Natural killer cell treated with Interleukin-12 subunit alpha and Interleukin-12 subunit beta and Interleukin-15 and Interleukin-18, amount 100 ng/mL, for 72 hours (primary cell): ENCODE measurements at regions not wholly inside any gene's neighbourhood (a gene's known extent, or its start where the extent isn't known, plus 50 kb on each side); places are given as distances from the start of the nearest gene placed in this dataset.

Experiments used
- ATAC-seq, 2 donors: fragments of 150-1000 bp; cut with Tn5 transposase in 1 of 2; sonication (Bioruptor Pico), chemical (Tn5 transposase) in 1 of 2; 2 replicates each; pipeline ENCODE4 v1.10.0; 2021
- DNase-seq: peaks from one replicate; pipeline ENCODE4 v3.0.0; 2022; ENCODE audit warnings: low spot score
- H3K27ac Mint-ChIP-seq, 2 donors: 1 replicate in 1 of 2; 2 replicates in 1 of 2; pipeline ENCODE4 v1.8.0; 2022; ENCODE audit warnings: mixed read lengths in 2 of 2, mild to moderate bottlenecking in 1 of 2, moderate library complexity in 1 of 2
- H3K27me3 Mint-ChIP-seq, 2 donors: 1 replicate in 1 of 2; 2 replicates in 1 of 2; pipeline ENCODE4 v1.8.0; 2022; ENCODE audit warnings: mixed read lengths in 2 of 2
- H3K36me3 Mint-ChIP-seq: one replicate; pipeline ENCODE4 v1.8.0; 2022; ENCODE audit warnings: mixed read lengths
- H3K4me1 Mint-ChIP-seq, 2 donors: 1 replicate in 1 of 2; 2 replicates in 1 of 2; pipeline ENCODE4 v1.8.0; 2022; ENCODE audit warnings: low read depth in 2 of 2, mixed read lengths in 2 of 2, mild to moderate bottlenecking in 1 of 2
- H3K4me3 Mint-ChIP-seq: one replicate; pipeline ENCODE4 v1.8.0; 2022; ENCODE audit warnings: mixed read lengths
- H3K9me3 Mint-ChIP-seq: 2 replicates; pipeline ENCODE4 v1.8.0; 2022; ENCODE audit warnings: mixed read lengths

DNA sequence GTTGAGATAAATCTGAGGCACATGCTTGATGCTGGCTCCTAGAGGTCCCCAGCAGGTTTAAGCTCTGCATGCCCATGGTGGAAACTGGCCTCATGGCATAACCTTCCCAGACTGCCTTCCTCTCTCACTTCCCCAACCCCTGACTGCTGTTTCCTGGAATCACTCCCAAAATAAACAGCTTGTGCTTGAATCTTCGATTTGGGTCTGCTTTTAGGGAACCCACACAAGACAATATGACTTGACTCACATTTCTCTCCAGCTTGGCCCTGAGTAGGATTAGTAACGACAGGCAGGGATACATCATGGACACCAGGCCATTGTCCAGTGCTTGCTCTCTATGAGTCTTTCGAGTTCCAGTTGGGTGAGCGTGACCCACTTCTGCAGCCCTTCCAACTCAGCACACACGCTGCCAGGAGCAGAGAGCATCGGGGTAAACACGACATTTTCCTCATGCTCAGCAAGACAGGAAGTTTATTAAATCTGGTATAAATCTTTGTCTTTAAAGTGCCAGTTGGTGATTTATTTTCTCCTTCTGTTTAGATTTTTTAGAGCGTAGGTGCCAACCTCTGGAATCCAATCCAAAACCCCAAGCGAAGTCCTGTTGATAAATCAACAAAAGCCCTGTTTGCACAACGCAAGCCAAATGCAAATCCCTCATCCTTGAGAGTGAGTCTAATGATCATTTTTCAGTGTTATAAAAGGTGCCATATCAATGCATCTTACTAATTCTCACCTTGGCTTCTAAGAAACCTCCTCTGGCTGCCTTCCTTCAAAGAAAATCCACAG is 135.0 kb downstream of the FOXA2 start:
- ATAC-seq (no peak), DNase-seq (no peak)
- Mint-ChIP-seq H3K4me1 (no peaks in the 10 kb centered on the region), H3K27me3 (peaks cover 6 to 7% of the 10 kb centered on the region in 2 donors), H3K9me3 (peaks cover 4% of the 10 kb centered on the region), H3K27ac (no peak overlapping the region), H3K36me3 (no peaks in the 10 kb centered on the region), H3K4me3 (no peak overlapping the region)

DNA sequence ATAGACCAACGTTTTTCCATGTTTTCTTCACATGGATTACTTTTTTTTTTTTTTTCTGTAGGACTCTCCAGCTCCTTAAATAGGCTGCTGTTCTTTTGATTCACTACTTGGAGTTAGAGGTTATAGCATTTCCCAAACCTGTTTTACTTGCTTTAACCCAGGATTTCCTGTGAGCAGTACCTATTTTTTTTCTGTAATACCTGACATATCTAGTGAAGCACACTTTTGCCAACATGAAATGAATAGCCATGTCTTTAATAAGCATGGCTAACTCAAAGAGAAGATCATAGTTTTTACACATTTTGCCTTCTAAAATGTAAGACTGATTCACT is 137.0 kb downstream of the FOXA2 start:
- H3K36me3 Mint-ChIP-seq: no peaks in the 10 kb centered on the region
- ATAC-seq (no peak), DNase-seq (no peak)
- H3K4me3 Mint-ChIP-seq: no peak overlapping the region
- peaks cover 6 to 7% of the 10 kb centered on the region in 2 donors for H3K27me3 Mint-ChIP-seq
- no peaks in the 10 kb centered on the region for H3K4me1 Mint-ChIP-seq
- H3K9me3 Mint-ChIP-seq: peaks cover 4% of the 10 kb centered on the region
- H3K27ac Mint-ChIP-seq: no peak overlapping the region

DNA sequence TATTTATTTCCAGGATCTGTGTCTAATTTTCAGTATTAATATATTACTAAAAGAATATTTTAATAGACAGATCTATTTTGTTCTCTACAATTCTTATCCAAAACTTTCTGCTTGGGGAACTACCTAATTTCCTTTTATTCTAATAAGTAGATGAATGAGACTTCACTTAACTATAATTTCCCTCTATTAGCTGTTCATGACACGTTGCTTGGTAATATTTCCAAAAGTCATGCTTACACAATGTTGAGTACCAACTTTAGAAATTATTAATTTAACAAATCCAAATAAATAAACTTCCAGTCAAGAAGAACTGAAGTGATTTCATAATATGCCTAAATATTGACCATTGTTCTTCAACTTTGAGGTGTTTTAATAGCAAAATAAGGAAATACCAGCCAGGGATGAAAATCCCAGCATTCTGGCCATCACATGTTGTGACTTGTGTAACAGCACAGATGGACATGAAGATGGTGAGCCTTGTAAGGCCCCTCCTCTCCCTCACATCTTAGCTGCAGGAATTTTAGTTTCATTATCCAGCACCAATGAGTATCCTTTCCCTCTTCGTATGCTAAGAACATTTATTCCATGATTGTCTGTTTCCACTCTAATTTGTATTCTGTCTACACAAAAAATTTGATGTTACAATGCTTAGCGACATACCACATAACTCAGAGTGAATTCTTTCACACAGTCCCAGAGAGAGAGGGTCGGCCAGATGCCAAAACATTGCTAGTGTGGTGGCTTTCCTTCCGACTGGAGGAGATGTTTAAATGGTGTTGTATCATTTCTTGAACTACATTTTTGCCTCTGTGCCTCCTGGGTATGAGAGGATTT is 137.5 kb downstream of the FOXA2 start:
- H3K27ac Mint-ChIP-seq: no peak overlapping the region
- no peaks in the 10 kb centered on the region for H3K36me3 Mint-ChIP-seq
- peaks cover 6 to 7% of the 10 kb centered on the region in 2 donors for H3K27me3 Mint-ChIP-seq
- no peak for ATAC-seq
- peaks cover 4% of the 10 kb centered on the region for H3K9me3 Mint-ChIP-seq
- DNase-seq: no peak
- H3K4me3 Mint-ChIP-seq: no peak overlapping the region
- no peaks in the 10 kb centered on the region for H3K4me1 Mint-ChIP-seq

DNA sequence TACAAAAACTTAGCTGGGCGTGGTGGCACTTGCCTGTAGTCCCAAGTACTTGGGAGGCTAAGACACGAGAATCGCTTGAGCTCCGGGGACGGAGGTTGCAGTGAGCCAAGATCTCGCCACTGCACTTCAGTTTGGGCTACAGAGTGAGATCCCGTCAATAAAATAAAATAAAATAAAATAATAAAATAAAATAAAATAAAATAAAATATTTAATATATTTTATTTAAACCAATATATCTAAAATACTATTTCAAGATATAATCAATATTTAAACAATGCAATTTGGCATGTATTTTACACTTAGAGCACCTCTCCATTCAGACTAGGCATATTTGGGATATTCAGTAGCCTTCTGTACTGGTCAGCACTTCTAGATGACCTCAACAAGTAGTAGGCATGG is 142.1 kb downstream of the FOXA2 start:
- Mint-ChIP-seq H3K36me3 (no peaks in the 10 kb centered on the region), H3K27me3 (peaks cover 6 to 12% of the 10 kb centered on the region in 2 donors), H3K27ac (no peak overlapping the region), H3K4me1 (no peaks in the 10 kb centered on the region), H3K9me3 (peaks cover 10% of the 10 kb centered on the region), H3K4me3 (no peak overlapping the region)
- no peak for ATAC-seq
- no peak for DNase-seq

DNA sequence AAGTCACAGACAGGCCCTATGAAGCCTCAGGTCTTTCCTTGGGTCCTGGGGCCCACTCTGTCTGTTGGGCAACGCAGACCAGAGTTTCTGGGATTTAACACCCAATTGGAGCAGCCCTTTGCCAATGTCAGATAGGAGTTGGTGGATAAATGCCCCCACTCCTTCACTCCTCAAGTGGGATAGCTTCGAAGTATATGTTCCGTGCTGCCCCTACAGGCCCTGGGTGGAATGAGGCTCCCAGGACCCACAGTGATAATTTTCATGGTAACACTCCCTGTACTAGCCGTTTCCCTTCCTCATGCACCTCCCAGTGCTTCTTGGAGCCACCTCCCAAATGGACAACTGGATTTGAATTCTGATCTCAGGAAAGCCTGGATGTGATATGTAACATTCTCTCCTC is 145.4 kb downstream of the FOXA2 start:
- peaks cover 0 to 6% of the 10 kb centered on the region in 2 donors for H3K27me3 Mint-ChIP-seq
- H3K27ac Mint-ChIP-seq: no peak overlapping the region
- H3K36me3 Mint-ChIP-seq: no peaks in the 10 kb centered on the region
- H3K4me3 Mint-ChIP-seq: no peak overlapping the region
- H3K9me3 Mint-ChIP-seq: peaks cover 6% of the 10 kb centered on the region
- H3K4me1 Mint-ChIP-seq: no peaks in the 10 kb centered on the region
- ATAC-seq (no peak), DNase-seq (no peak)

DNA sequence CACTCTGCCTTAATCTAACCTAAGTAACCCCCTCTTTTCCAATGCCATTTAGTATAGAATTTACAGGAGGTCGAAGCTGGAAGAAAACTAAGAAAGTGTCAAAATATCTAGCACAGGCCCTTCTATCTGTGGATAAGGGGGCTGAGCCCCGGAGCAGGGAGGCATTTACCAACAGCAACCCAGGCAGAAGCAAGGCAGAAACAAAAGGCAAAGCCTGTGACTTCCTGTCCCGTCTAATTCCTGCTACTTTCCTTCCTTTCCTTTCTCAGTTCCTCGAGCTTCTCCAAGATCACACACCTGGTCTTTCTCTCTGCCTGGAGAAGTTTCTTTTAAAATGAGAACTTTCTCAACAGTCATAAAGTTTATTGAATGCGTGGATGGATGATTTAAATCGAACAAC is 146.0 kb downstream of the FOXA2 start:
- DNase-seq: no peak
- H3K9me3 Mint-ChIP-seq: peaks cover 6% of the 10 kb centered on the region
- H3K4me1 Mint-ChIP-seq: no peaks in the 10 kb centered on the region
- peaks cover 0 to 6% of the 10 kb centered on the region in 2 donors for H3K27me3 Mint-ChIP-seq
- H3K36me3 Mint-ChIP-seq: no peaks in the 10 kb centered on the region
- H3K27ac Mint-ChIP-seq: no peak overlapping the region
- no peak for ATAC-seq
- no peak overlapping the region for H3K4me3 Mint-ChIP-seq

DNA sequence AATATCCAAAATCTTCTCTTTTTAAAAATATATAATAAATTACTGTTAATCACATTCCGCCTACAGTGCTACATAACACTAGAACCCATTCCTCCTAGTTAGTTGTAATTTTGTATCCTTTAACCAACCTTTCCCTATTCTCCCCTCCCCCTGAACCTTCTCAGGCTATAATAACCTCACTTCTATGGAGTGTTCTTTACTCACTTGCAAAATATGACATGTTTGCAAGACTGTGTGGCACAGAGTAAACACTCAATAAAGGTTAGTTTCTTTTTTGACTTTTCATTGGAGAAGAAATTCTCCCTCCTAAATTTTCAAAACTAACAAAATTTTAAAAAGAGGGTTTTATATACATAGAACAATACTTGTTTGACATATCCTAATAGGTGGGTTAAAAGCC is 147.0 kb downstream of the FOXA2 start:
- H3K9me3 Mint-ChIP-seq: peaks cover 6% of the 10 kb centered on the region
- H3K36me3 Mint-ChIP-seq: no peaks in the 10 kb centered on the region
- no peak overlapping the region for H3K27ac Mint-ChIP-seq
- ATAC-seq: no peak
- no peak overlapping the region for H3K4me3 Mint-ChIP-seq
- H3K4me1 Mint-ChIP-seq: no peaks in the 10 kb centered on the region
- no peak for DNase-seq
- peaks cover 0 to 6% of the 10 kb centered on the region in 2 donors for H3K27me3 Mint-ChIP-seq

DNA sequence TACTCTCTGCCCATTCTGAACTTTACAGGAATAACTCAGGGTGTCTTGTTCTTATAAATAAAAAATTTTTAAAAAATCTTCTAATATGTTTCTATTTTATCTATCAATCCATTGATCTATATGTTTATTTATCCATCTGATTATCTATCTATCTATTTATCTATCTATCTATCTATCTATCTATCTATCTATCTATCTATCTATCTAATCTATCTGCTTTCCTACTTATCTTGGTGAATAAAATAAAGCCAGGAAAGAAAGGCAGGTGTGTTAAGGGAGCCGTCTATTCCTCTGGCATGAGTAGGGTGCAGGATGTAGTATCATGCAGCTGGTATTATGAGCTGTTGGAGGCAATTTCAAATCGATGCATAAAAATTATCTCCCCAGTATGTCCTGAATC is 153.0 kb downstream of the FOXA2 start:
- no peak for ATAC-seq
- no peak overlapping the region for H3K27ac Mint-ChIP-seq
- peaks cover 0 to 3% of the 10 kb centered on the region in 2 donors for H3K27me3 Mint-ChIP-seq

DNA sequence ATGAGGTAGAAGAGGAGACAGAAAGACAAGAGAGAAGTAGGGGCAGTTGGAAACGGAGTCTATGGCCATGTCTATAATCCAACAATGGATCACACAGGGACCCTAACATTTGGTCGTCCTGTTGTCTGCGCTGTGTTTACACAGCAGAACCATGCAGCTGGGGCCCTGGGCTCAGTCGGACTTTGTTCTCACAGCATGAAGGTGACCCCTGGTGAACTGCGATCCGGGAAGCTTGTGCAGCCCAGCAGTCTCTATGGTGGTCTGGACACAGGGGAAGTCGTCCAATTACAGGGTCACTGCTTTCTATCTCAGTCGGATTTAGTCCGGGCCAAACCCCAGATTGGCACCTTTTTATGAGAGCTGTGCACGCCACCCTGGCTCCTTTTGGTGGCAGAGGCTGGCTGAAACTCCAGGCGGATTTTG is 153.6 kb downstream of the FOXA2 start:
- ATAC-seq: no peak
- peaks cover 4% of the 10 kb centered on the region for H3K9me3 Mint-ChIP-seq
- H3K36me3 Mint-ChIP-seq: no peaks in the 10 kb centered on the region
- H3K27ac Mint-ChIP-seq: no peak overlapping the region
- peaks cover 0 to 3% of the 10 kb centered on the region in 2 donors for H3K27me3 Mint-ChIP-seq
- no peak for DNase-seq
- no peak overlapping the region for H3K4me3 Mint-ChIP-seq
- H3K4me1 Mint-ChIP-seq: no peaks in the 10 kb centered on the region

More for the DNA sequence above, 153.0 kb downstream of the FOXA2 start:
- H3K9me3 Mint-ChIP-seq: peaks cover 4% of the 10 kb centered on the region
- H3K36me3 Mint-ChIP-seq: no peaks in the 10 kb centered on the region
- no peaks in the 10 kb centered on the region for H3K4me1 Mint-ChIP-seq
- DNase-seq: no peak
- H3K4me3 Mint-ChIP-seq: no peak overlapping the region

DNA sequence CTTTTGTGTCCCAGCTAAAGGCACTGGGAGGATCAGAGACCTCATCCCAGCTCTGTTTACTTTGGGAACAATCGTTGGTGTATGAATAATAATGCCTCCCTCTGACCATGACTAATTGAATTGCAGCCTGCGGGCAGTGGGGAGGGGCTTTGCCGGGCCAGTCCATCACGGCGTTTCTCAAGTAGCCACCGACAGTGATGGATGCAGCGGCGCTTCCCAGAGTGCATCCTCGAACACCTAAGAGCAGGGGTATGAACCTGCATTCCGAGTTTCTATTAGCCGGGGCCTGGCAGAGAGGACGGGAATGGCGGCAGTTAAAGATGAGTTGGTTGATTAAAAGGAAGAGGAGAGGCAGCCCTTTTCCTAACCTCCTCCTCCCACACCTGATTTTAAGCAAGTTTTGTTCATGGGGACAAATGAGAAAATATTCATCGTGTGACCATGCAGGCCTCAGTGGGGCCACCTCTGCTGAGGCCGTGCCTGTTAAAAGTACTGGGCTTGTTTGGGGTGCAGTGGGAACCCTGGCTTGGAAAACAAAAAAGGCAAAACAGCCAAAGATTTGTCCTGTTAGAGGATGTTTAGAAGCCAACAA is 154.1 kb downstream of the FOXA2 start:
- Mint-ChIP-seq H3K27ac (no peak overlapping the region), H3K9me3 (peaks cover 4% of the 10 kb centered on the region), H3K4me1 (no peaks in the 10 kb centered on the region), H3K27me3 (peaks cover 0 to 3% of the 10 kb centered on the region in 2 donors), H3K36me3 (no peaks in the 10 kb centered on the region), H3K4me3 (no peak overlapping the region)
- no peak for ATAC-seq
- no peak for DNase-seq

DNA sequence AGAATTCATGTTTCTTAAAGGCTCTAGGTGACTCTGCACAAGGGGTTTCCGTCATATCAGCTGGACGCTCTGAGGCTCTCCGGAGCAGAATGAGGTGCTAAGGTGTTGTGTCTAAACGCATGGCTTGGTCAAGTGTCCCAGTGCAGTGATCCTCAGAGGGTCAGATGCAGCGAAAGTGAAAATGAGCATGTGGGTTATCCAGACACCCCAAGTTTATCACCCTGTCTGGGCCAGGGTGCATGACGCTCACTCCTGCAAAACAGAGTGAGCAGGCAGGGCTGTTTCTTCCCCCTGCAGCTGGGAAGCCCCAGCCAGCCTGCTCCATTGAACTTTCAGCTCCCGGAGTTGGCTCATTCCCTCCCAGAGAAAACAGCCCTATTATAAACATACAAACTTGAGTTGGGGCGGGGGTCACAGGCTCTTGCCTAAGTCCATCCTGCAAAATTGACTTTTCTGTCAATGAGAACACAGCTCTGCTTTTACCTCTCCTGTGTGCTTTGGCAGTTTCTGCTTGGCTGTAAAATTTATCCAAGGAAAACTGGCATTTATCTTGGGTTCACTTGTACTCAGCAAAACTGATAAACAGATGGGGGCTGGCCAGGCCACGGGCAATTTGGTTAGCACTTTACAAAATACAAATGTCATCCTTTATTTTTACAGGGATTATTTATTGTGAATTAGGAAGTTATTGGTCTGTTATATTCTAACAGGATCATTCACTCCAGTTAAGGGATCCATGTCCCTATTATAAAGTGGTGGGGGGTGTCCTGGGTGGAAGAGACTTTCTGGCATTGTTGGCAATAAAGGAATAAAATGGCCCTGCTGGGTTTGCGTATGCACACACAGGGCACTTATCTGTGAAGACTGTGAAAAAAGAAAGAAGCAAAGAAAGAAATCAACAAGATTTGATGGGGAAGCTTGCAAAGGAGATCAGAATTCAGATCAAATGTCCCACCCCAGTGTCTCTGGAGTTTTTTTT is 154.9 kb downstream of the FOXA2 start:
- Mint-ChIP-seq H3K36me3 (no peaks in the 10 kb centered on the region), H3K4me1 (no peaks in the 10 kb centered on the region), H3K27me3 (peaks cover 0 to 6% of the 10 kb centered on the region in 2 donors), H3K9me3 (peaks cover 6% of the 10 kb centered on the region), H3K27ac (no peak overlapping the region), H3K4me3 (no peak overlapping the region)
- ATAC-seq (no peak), DNase-seq (no peak)

DNA sequence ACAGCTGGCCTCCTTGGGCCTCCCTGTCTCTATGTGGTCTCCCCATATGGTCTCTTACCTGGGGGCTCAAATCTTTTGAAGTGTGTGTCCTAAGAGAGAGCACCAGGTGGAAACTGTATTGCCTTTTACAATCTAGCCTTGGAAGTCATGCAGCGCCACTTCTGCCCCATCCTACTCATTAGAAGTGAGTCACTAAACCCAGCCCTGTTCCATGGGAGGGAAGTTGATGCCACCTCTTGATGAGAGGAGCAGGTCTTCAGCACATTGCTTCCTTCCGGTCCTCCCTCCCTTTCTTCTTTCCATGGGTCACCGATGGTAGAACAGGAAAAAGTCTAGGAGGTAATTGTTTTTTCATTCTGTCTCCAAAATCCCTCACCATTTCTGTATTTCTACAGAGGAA is 156.3 kb downstream of the FOXA2 start:
- ATAC-seq (no peak), DNase-seq (no peak)
- H3K36me3 Mint-ChIP-seq: no peaks in the 10 kb centered on the region
- H3K27ac Mint-ChIP-seq: no peak overlapping the region
- no peaks in the 10 kb centered on the region for H3K4me1 Mint-ChIP-seq
- peaks cover 15% of the 10 kb centered on the region for H3K9me3 Mint-ChIP-seq
- peaks cover 7 to 11% of the 10 kb centered on the region in 2 donors for H3K27me3 Mint-ChIP-seq
- no peak overlapping the region for H3K4me3 Mint-ChIP-seq

DNA sequence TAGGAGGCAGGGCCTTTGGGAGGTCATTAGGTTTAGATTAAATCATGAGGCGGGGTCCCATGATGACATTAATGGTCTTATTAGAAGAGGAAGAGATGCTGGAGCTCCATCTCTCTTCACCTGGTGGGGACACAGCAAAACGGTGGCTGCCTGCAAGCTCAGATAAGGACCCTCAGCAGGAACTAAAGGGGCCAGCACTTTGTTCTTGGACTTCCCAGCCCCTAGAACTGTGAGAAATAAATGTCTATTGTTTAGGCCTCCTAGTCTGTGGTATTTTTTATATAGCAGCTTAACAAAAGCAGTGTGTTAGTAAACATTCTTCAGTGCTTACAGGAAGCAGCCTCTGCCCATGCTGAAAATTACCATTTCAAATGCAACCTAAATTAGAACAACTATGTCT is 157.6 kb downstream of the FOXA2 start:
- no peak overlapping the region for H3K4me3 Mint-ChIP-seq
- H3K27ac Mint-ChIP-seq: no peak overlapping the region
- H3K9me3 Mint-ChIP-seq: peaks cover 18% of the 10 kb centered on the region
- DNase-seq (no peak), ATAC-seq (no peak)
- no peaks in the 10 kb centered on the region for H3K4me1 Mint-ChIP-seq
- peaks cover 7 to 13% of the 10 kb centered on the region in 2 donors for H3K27me3 Mint-ChIP-seq
- no peaks in the 10 kb centered on the region for H3K36me3 Mint-ChIP-seq
